HG02610 (cell line): ENCODE measurements at regions not wholly inside any gene's neighbourhood (a gene's known extent, or its start where the extent isn't known, plus 50 kb on each side); places are given as distances from the start of the nearest gene placed in this dataset.

Experiments used
- ATAC-seq: cut with Tn5 transposase; IDR thresholded peaks from one replicate; pipeline ENCODE4 v1.9.1; 2021; ENCODE audit warnings: mild to moderate bottlenecking, moderate library complexity; ENCODE audit not compliant: unreplicated experiment

DNA sequence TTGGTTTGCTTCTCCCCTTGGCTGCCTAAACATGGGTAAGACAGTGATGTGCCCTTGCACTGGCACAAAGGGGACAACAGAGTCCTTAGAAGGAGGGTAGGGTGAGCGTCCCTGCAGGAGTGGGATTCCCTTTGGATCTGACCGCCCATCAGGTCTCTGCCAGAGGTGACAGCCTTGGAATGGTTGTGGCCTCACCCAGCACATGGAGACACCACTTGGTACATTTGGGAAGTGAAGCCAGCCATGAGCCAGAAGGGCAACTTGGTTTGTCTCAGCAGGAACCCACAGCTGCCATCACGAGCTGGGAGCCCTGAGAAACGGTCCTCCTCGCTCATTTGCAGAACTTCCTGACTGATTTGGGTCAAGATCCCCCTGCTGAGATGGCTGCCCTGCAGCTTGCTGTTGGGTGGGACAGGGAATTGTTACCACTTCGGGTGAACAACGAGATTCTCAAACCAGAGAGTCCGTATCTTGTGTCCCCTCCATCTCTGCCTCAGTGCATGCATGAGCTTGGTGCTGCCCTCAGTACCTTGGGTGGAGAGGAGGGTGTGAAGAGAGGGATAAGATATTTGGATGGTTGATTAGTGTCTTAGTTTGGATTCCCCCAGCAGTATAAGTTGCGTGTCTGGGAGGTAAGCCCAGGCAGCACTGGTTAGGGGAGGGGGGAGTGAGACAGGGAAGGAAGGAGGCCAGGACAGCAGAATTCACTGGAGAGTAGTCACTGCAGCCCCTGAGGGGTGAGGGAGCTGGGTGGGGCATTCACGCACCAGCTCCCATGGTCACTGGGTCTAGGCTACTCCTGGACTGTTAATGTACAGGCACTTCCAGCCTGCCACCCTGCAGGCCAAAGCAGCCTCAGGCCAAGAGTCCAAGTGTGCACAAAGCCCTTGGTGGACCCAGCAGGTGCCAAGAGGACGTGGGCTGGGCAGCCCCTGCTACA is 168.8 kb upstream of the TOPAZ1 start:
- ATAC-seq = no peak

DNA sequence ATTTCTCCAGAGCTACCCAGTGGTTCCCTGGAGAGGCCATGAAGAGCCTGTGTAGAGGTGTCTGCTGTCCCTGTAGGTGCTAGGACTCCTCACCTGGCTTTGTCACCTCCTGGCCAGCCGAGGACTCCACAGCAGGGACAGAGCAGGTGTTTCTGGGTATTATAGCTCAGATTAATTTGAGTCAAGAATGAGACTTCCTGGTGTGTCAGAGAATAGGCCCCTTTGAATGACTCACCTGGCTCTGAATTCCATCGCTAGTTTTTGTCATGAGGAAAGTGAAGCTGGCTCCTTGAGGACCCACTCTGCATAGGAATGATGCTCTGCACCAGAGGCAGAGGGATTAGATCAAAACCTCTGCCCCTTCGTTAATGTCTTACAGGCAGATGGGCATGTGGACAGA is 167.5 kb upstream of the TOPAZ1 start:
- no peak for ATAC-seq

DNA sequence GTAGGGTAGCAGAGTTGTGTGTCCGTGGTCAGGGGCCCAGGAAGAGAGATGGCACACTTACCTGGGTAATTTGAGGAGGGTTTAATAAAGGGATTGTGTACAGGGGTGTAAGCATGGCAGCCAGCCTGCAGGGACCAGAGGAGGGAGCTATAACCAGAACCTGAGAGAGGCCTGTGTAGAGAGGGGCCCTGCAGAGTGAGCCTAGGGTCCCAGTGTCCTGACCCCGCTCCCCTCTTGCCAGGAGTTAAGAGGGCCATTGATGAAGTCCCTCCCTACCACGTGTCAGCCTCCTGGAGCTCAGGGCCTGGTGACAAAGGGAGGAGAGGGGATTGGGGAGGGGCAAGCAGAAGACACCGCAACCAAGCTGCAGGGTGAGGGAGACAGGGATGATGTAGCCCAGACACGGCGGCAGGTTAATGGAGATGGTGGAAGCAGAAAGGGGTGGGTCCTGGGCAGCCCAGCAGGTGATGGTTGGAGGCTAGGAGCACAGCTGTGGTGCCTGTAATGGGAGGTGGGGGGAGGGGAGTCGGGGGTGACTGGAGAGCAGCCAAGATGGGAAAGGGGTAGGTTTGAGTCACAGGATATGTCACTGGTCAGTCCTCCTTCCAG is 165.4 kb upstream of the TOPAZ1 start:
- no peak for ATAC-seq

DNA sequence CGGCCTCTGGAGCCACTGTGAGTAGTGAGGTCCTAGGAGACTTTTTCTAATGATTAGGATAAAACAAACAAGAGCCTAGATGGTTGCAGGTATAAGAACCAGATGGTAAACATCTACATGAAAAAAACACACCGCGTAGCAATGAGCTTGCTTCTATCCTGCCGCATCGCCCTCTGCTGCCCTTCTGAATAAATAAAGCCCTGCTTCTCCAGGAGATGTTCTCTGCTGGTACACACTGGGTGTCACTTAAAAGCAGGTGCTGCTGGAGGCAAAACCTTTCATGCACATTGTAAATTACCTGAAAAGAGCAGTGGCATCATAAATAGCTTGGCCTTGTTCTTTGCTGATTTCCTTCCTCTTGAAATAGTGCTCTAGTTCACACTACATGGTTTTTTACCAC is 164.4 kb upstream of the TOPAZ1 start:
- ATAC-seq = no peak

DNA sequence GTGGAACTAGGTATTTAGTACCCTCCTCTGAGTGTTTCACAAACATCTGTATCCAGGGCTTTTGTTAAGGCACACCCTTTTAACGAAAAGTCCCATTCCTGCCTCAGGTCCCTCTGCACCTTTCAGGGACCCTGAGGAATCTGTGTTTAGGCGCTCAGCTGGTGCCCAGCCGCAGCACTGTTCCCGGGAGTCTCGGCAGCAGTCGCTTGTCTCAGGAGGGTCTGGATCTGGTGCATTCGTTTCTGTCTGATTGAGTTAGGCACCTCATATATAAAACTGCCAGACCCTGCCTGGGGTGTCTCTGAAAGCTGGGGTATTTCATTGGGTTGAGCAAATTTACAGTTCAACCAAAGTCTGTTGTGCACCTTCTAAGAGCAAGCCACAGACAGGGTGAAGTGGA is 162.8 kb upstream of the TOPAZ1 start:
- ATAC-seq = no peak

DNA sequence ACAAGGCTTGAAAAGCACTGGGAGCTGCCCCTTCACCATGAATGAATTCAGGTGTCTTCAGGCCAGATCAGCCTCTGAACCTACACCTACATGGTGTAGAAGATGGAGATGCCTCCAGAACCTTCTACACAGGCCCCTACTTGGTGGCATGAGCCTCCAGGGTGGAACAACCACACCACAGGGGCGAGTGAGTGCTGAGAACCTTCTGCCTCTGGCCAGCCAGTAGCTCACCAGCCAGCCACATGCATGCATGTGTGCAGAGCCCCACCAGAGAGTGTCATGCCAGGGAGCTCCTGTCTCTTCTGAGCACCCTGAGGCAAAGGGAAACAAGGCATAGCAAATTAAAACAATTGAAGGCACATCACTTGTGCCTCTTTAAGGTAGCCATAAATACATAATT is 161.8 kb upstream of the TOPAZ1 start:
- ATAC-seq = no peak

DNA sequence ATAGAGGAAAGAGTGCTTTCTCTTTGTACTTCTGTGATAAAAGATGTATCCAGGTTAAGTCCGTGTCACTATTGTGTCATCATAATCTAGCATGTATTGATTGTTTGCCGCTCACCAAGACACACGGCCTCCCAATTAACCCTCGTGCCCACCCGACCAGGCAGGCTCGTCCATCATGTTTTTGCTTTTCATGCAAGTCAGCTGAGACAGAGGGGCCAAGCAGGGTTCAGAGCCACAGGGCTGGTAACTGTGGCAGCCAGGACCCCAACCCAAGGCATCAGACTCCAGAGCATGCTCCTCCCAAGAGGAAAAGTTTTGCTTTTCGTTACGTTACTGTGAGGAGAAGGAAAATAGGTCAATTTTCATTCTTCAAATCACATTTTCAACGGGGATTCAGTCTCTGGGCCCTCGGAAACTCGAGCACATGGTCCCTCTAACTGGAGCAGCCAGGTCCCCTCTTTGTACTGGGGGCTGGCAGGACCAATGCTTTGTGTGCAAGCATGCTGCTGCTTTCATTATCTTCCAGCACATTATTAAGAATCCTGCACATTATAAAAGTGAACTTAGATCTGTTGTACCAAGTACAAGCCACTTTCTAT is 161.1 kb upstream of the TOPAZ1 start:
- no peak for ATAC-seq

DNA sequence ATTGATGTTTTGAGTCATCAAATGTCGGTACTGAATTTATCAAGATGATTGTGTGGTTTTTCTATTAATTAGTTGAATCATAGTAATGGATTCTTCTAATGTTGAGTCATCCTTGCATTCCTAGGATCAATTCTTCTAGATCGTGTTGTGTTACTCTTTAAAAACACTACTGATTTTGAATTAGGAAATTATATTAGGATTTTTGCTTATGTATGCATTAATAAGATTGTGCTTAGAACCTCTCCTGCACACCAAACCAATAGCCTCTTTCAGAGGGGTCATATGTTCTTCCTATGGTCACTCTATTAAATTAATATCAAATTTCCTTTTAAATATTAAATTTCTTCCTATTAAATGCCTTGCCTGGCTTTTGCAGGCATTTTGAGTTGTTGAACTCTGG is 151.7 kb upstream of the TOPAZ1 start:
- no peak for ATAC-seq

DNA sequence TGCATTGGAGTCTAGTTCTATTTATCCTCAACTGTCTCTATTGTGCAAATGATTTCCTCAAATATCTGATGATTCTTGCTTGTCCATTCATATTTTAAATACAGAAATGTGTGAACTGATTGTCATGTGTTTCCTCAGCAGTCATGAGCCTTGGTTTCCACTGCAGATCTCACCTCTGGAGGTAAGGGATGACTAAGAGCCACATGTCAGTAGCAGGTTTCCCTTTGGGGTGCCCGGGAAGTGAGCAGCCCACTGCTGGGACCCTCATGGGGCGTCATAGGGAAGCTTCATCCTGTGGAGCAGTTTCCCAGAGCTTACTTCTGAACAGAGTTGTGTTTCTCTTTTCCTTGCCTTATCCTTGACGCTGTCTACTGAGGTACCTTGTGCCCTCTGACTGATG is 149.2 kb upstream of the TOPAZ1 start:
- ATAC-seq = no peak

DNA sequence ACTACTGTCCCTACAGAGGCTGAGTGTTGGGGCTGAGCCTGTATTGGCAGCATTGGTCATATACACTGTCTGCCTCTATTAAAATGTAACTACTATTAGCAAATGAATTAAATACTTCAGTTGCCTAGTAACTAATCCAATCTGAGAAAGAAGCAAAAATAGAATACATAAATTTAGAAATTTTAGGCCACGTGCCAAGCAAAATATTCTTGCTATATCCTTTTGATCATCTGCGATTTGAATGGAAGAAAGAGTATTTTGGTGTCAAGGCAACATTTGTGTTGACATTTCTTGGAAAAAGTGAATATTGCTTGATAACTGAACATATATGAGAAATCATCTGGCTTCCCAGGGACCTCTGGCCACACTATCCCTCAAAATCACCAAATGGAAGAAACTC is 148.2 kb upstream of the TOPAZ1 start:
- no peak for ATAC-seq

DNA sequence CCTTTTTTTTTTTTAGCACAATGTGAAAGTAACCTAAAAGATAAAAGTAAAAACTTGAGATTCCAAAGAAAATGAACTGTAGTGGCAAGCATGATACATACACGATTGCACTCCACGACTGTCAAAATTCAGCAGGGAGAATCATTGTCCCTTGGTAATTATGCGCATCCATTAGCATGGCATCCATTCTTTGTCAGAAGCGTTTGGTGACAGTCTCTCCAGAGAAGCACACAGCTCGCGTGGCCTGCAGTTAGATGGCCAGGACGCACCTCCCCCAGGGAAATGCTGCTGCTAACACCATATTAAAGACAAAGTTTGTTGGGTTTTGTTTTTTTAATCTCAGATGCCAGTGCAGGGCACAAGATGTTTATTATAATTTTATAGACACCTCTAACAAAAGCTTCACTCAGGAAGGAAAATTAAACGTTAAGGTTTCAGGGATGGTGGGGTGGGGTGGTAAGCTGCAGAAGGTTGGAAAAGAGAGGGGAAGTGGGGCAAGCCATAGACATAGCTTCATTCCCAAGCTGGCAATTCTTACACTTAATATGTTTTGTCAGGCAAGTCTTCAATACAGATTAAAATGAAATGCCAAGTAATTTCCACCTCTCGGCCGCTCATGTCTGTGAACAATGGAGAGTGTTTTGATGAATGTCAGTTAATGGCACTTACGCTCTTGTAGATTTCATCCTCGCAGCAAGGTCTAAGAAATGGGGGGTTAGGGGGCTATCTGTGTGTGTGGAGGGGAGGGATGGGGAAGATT is 142.8 kb upstream of the TOPAZ1 start:
- no peak for ATAC-seq

DNA sequence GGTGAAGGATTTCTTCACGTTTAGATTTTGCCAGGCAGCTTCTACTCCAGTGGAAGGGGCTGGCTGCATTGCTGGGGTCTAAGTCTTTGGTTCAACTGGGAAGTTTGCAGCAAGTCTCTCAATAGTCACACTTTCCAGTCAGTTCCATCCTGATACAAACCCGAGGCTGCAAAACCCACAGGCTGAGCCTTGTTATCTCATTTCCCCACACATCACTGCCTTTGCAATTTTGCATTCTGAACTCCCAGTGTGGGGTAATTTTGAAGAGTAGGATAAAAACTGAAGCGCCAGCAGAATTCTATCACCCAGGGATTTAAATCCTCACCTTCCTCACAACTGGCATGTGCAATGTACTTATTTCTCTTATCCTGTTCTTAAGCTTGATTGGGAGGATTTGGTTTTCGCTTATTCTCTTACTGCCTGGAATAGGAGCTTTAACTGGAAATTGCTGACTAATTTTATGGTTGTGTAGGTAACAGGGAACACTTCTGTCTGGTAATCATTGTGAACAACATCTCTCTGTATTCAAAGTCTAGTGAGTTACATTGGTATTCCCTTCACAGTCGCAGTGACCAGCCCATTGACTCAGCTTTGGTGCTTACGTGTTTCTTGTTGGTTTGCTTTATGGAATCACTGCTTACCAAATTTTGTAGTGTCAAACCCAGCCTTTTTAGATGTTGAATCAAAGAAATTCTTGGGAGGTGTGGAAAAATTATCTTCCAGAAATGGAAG is 142.0 kb upstream of the TOPAZ1 start:
- no peak for ATAC-seq

DNA sequence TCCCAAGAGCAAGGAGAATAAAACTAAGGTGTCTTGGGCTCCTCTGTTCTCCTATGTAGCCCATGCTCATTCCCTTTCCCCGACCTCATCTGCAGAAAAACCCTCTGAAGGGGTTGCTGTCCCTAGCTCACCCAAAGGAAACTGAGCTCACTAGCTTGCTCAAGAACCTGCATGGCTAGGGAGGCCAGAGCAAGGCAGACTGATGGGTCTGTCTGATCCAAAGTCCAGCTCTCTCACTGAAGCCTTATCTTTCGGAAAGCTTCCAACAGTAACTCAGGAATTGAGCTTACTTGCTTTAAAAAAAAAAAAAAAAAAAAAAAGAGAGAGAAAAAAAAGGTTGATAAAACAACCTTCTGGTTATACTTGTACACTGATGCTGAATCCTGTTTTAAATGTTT is 141.4 kb upstream of the TOPAZ1 start:
- no peak for ATAC-seq

DNA sequence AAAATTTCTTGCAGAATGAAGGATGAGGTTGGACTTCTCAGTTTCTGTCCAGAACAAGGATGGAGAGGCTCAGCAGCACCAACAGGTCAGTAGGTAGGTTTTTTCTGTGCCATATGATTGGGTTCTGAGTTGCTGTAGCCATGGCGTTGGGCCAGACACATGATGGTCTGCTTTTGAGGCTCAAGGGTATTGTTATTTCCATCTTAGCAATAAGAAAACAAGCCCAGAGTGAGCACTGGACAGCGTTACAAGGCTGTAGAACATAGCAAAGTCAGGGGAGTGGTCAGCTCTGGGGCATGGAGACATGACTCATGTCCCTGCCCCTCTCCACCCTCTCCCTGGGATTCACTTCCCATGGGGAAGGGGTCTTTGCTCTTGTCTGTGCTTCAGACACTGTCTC is 137.6 kb upstream of the TOPAZ1 start:
- no peak for ATAC-seq

DNA sequence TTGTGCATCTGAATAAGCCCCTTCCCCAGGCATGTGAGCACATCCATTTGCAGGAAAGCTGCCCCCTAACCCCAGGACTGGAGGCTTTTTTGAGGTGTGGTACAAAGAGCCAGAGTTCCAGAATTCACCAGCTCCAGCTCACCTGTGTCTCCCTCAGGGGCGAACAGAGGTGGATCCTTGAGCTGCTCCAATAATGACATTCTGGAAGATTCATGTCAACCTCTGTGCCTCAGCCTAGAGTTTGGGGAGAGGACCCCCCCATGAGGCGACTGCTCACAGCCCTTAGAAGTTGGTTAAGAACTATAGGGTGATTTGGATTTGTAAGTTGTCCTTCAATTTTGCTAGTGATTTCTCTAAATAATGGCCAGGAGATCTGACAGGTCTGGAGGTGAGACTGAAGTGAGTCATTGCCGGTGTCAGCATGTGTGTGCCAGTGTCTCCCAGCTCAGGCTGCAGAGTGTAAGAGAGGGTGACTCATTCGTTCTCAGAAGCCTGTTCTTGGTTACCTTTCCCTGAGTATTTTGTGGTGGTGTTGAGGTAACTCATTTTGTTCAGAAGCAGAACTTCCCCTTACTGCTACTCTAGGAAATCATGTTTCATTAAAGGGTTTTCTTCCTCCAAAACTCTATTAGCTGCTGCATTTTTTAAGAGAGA is 136.9 kb upstream of the TOPAZ1 start:
- ATAC-seq = peak; percentile 99

DNA sequence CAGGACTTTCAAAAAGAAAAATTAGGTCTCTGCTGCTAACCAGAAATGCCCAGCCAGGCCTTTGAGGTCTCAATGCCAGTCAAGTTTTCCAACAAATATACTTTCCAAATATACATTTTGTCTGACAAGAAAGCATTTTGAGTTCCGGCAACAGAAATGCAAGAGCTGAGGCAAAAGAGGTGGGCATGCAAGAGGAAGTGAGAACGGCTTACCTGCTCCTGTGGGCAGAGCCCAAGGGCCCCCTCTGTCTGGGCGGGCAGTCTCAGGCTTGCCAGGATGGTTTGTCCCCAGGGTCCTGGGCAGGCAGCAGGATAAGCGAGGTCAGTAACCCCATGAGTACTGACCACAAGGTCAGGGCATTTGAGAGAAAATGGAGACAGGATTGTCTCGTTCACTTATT is 136.1 kb upstream of the TOPAZ1 start:
- ATAC-seq = no peak

DNA sequence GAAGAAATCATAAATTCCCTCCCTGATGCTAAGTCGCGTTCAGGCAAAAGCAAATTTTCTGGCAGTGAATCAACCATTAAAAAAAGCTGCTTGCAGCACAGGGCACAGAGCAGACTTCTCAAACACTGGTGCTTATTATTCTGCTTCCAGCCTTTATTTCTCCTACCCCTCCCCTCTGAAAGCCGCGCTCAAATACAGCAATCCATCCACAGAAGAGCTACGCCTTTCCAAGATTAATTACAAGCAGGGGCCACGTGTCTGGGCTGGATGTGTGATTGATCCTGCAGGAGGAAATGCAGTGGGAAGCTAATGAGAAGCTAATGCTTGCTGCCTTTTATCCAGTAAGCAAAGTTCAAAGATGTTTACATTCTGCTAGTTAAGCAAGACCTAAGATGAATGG is 134.9 kb upstream of the TOPAZ1 start:
- no peak for ATAC-seq

DNA sequence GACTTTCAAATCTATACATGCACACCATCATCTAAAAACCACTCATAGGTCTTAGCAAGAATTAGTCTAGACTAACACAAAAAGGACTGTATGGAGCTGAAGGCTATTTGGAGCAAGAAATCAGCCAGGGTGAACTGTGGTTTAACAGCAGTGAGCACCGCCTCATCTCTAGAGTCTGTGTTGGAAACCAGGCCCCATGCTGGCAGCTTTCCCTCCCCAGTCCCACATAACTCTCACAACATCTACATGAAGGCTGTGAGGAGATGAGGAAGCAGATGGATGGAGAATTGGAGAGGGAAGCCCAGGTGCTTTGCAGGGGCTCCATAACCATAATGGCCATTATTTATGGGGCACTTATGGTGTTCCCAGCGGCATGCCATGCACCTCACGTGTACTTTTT is 133.2 kb upstream of the TOPAZ1 start:
- ATAC-seq = no peak

DNA sequence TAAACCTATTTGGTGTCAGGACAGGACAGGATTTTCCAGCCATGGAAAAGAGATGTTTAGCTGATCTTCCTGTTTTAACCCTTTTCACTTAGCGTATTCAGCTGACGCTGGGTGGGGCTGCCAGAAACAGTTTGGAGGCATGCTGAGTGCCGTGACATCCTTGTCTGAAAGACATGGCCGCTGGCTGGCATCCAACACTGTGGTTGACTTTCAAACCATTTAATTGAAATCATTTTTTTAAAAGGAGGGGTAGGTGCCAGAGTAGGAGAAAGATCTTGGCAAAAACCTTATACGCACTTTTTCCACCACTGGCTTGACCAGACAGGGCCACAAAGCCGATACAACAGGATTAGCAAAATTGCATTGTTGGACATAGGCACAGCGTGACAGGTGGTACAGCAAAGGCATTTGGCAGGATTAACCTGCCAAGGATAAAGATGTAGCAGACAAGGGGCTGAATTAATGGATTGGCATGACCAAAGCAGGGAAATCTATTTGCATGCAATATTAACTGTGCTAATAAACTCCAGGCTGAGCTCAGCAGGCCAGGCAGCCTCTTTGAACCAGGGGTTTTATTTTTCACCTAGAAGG is 131.8 kb upstream of the TOPAZ1 start:
- no peak for ATAC-seq

DNA sequence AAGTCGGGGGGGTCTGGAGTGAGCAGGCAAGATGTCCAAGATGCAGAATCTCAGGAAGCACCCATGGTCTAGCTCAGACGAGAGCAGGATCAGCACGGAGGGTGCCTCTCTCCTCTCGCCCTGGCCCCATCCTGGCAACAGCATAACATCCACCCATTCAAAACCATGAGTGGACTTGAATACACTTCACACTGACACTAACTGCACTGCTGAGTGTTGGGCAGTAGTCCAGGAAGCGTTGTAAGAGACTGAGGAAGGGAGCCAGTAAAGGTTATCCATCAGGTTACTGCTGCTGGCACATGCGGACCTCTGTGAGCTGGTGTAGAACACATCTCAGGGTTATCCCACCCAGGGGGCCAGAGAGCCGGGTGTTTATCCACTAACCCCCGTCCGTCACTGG is 131.0 kb upstream of the TOPAZ1 start:
- no peak for ATAC-seq
